Femur (tissue), 1 donor: ENCODE measurements at regions not wholly inside any gene's neighbourhood (a gene's known extent, or its start where the extent isn't known, plus 50 kb on each side); places are given as distances from the start of the nearest gene placed in this dataset.
A peak's percentile ranks its signal among the peaks of the same experiment; 100 is the strongest.

ENCODE experiments used
- DNase-seq: peaks from one replicate; pipeline ENCODE4 v3.0.0-alpha.2; 2017

GRCh38 chr9:89985068-89985467 lies 380.3 kb downstream of the GADD45G start:
- no peak for DNase-seq

- DNase-seq: no peak
Observed at GRCh38 chr9:89986190-89986589, 381.4 kb downstream of the GADD45G start.

GRCh38 chr9:89988458-89988857 lies 383.6 kb downstream of the GADD45G start:
- no peak for DNase-seq

GRCh38 chr9:89991204-89991790 lies 386.5 kb downstream of the GADD45G start:
- DNase-seq: no peak

- no peak for DNase-seq
Observed at GRCh38 chr9:89992326-89993198, 387.8 kb downstream of the GADD45G start.

GRCh38 chr9:89993678-89994630 lies 389.1 kb downstream of the GADD45G start:
- peak; percentile 49 for DNase-seq

- no peak for DNase-seq
Observed at GRCh38 chr9:89994988-89995613, 390.3 kb downstream of the GADD45G start.

- no peak for DNase-seq
Observed at GRCh38 chr9:89996116-89996515, 391.3 kb downstream of the GADD45G start.

GRCh38 chr9:89996773-89997172 lies 392.0 kb downstream of the GADD45G start:
- DNase-seq: no peak

GRCh38 chr9:89998633-89999032 lies 393.8 kb downstream of the GADD45G start:
- no peak for DNase-seq

GRCh38 chr9:89999176-89999533 lies 394.3 kb downstream of the GADD45G start:
- DNase-seq: no peak

- DNase-seq: peak; percentile 76
Observed at GRCh38 chr9:89999534-90000370, 394.9 kb downstream of the GADD45G start.

GRCh38 chr9:90000925-90001324 lies 396.1 kb downstream of the GADD45G start:
- no peak for DNase-seq

GRCh38 chr9:90001747-90002146 lies 396.9 kb downstream of the GADD45G start:
- no peak for DNase-seq

GRCh38 chr9:90002397-90003271 lies 397.8 kb downstream of the GADD45G start:
- peak; percentile 86 for DNase-seq

GRCh38 chr9:90005388-90005787 lies 400.6 kb downstream of the GADD45G start:
- no peak for DNase-seq

GRCh38 chr9:90007516-90008440 lies 403.0 kb downstream of the GADD45G start:
- no peak for DNase-seq

GRCh38 chr9:90009447-90009846 lies 404.6 kb downstream of the GADD45G start:
- DNase-seq: no peak

GRCh38 chr9:90010793-90011192 lies 406.0 kb downstream of the GADD45G start:
- DNase-seq: no peak

- no peak for DNase-seq
Observed at GRCh38 chr9:90012949-90013348, 408.1 kb downstream of the GADD45G start.
